KBM-7 (cell line): ENCODE measurements at regions not wholly inside any gene's neighbourhood (a gene's known extent, or its start where the extent isn't known, plus 50 kb on each side); places are given as distances from the start of the nearest gene placed in this dataset.
"Not testable (repeated sequence)": the region's sequence is repeated elsewhere in the genome, so short reads cannot be mapped to it uniquely, and the experiment has no call there.

Source experiments
- DNase-seq: peaks from one replicate; pipeline ENCODE4 v3.0.0-alpha.2; 2015
- in situ Hi-C: fragments of 300-500 bp; cut with MboI; formaldehyde crosslinking; loops from 2 replicates; pipeline ENCODE4 v1.14.3; 2020; ENCODE audit warnings: low sequenced_read_pairs, low pct_unique_long_range_greater_than_20kb, mixed read lengths

DNA sequence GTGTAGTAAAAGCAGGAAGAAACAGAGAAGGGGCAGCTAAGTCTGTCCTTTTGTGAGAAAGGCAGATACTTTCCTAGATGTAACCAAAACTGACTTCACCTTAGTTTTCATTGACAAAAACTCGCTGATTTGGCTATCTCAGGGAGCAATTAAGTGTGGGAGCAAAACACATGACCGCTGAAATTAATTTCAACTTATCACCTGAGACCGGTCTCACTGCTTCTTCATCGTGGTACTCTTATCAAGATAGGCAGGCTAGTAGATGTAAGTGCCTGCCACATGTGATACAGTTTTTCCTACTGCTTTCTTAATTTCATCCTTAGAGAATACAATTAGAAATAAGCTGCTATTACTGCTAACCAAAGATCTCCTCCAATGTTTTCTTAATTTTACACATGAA is 168.7 kb downstream of the KBTBD2 start:
- DNase-seq, in situ Hi-C loops: not testable (repeated sequence)

DNA sequence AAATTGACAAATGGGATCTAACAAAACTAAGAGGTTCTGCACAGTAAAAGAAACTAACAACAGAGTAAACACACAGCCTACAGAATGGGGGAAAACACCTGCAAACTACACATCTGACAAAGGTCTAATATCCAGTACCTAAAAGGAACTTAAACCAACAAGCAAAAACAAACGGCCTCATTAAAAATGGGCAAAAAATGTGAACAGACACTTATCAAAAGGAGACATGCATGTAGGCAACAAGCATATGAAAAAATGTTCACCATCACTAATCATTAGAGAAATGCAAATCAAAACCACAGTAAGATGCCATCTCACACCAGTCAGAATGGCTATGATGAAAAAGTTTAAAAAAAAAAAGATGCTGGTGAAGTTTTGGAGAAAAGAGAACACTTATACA is 197.4 kb downstream of the KBTBD2 start:
- DNase-seq = no peak
- in situ Hi-C loops = no loop called here

DNA sequence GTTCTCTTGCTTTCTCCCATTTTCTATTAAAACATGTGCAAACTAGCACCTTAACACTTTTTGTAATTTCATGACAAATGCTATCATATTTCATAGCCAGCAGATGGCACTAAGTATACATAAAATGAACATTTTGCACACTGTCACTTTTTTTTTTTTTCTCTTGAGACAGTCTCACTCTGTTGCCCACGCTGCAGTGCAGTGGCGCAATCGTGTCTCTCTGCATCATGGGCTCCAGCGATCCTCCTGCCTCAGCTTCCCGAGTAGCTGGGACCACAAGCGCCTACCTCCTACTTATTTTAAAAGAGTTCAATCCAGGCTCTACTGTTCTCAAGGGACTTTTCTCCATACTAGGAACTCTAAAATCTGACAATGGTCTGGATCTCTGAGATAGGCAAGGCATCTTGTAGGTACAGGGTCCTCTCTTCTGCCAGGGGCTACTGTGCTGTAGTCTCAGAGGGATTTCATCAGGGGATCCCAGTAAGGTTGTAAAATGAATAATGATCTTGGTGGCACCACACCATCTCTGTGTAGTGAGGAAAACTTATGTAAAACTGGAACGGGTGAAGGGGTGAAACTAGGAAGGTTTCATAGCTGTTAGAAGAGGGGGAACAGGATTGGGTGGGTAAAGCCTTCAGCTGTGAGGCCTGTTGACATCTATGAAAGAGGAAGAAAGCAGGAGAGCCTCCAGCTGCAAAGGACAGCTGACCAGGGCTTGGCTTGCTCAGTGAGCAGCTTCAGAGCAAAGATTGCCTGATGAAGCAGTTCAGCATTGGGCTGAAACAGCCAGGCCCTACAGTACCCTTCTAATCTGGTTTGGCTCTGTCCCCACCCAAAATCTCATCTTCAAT is 196.9 kb downstream of the AVL9 start:
- DNase-seq = peak; percentile 74
- in situ Hi-C loops = not testable (repeated sequence)

DNA sequence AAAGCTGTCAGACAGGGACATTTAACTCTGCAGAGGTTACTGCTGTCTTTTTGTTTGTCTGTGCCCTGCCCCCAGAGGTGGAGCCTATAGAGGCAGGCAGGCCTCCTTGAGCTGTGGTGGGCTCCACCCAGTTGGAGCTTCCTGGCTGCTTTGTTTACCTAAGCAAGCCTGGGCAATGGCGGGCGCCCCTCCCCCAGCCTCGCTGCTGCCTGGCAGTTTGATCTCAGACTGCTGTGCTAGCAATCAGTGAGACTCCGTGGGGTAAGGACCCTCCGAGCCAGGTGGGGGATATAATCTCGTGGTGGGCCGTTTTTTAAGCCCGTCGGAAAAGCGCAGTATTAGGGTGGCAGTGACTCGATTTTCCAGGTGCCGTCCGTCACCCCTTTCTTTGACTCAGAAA is 192.8 kb downstream of the AVL9 start:
- in situ Hi-C loops, DNase-seq: not testable (repeated sequence)

DNA sequence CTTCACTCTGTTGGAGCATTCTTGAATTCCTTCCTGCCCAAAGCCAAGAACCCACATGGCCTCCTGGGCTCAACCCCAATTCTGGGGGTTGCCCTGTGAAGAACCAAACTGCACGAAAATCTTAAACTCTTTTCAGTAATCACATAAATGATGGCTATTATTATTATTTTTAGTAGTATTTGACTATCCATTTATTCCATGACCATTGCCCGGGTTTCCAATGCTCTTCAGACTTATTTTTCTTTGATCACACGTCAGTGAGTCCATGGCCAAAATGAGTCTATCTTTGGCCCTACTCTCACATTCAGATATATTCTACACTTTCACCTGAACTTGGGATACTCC is 185.9 kb downstream of the AVL9 start:
- no peak for DNase-seq
- in situ Hi-C loops = no loop called here

DNA sequence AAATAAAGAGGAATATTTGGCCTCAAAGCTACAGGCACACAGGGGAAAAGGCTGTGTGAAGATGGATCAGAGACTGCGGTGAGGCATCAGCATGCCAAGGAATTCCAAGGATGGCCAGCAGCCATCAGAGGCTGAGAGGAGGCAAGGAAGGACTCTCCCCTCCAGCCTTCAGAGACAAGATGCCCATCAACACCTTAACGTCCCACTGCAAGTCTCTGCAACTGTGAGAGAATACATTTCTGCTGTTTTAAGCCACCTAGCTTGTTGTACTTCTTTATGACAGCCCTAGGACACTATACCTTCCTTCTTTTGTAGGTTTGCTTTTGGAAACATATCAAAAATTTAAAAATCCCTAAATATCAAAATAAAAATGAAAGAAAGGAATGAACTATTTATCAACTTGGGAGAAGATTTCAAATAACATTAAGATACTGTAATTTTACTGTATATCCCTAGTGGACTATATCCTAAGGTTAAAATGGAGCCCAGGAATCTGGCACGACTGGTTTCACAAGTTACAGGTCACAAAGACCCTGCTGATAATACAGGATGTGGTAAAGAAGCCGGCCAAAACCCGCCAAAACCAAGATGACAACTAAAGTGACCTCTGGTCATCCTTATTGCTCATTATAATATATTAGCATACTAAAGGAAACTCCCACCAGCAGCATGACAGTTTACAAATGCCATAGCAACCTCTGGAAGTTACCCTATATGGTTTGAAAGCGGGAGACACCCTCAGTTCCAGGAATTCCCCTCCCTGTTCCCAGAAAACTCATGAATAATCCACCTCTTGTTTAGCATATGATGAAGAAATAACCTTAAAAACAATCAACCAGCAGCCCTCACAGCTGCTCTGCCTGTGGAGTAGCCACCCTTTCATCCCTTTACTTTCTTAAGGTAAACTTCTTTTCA is 185.2 kb downstream of the AVL9 start:
- in situ Hi-C loops = no loop called here
- DNase-seq = no peak

DNA sequence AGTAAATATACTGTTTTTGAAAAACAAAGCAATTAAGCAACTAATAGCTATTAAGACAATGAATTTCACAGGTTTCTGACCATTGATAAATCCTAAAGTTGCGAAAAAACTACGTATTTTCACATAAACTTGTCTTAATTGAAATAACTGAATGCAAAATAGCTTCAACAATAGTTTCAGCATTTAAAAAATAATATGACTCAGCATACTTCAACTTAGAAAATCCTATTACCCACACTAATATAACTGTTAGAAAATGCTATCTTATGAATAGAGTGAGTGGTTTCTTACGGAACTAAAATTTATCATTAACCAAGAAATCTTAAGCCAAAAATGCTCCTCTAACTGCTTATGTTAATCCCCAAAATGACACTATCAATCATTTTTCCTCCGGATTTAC is 183.9 kb downstream of the AVL9 start:
- in situ Hi-C loops = no loop called here
- DNase-seq = no peak

DNA sequence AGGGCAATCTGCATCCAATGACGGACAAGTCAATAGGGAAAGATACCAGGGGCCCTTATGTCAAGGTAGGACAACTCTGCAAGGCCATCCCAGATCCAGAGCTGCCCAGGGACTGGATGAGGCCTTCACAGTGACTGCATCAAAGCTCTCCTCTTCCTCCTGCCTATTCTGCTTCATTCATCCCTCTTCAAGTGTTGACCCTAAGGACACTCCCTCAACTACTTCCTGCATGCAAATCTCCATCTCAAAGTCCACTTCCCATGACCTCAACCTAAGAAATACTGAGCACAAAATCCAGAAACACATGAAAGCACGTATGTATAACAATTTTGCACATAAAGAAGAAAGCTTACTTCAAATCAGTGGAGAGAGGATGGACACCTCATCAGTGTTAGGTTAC is 182.3 kb downstream of the AVL9 start:
- in situ Hi-C loops = no loop called here

DNA sequence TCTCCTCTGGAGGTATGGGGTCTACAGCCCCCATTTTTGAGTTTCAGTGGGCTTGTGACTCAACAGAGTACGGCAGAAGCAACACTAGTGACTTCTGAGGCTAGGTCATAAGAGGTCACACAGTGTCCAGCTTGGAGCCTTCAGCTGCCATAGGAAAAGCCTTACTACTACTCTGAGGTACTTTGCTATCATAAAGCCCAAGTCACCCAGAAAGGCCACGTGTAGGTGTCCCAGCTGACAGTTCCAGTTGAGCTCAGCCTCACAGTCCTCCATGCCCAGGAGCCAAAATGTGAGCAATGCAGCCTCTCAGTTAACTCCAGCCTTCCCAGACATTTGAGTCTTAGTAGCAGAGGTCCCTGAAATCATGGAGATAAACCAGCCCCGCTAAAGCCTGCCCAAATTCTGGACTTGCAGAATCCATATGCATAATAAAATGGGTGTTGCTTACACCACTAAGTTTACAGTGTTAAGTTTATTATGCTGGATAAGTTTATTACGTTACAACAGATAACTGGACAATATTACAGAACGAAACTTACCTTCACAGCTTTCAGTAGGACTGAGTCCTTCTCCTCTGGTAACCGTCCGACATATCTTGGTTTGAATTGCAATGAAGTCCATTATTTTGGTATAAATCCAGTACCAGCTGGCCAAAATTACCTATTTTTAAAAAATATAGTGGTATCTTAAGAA is 181.1 kb downstream of the AVL9 start:
- no peak for DNase-seq
- in situ Hi-C loops = no loop called here

More for the DNA sequence above, 182.3 kb downstream of the AVL9 start:
- DNase-seq = no peak

DNA sequence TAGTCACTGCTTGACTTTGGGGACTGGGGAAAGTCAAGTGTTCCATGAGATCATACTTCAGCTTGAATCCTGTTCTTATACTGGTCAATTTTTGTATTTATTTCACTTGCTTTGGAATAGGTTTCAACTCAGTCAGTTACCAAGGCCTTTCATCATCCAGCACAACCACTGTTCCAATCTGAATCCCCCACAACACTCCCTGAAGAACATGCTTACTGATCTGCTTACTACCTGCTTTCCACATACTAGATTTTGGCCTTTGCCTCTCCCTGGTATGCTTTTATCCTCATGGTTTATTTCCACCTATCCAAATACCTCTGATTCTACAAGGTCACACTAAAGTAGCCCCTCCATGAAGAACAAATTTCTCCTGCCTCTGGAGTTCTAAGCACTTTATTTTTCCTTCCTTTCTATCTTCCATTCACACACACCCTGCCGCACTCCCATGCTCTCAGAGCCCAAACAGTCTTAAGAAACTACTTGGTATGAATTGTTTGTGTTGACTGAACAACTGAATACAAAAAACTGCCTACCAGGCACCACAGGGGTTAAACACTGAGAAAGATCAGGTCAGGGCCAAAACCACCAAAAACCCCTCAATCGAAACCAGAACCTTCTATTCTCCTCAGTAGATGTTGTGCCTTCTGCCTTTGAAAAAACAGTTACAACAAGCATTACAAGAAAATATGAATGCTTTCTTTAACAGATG is 178.1 kb downstream of the AVL9 start:
- in situ Hi-C loops = no loop called here
- DNase-seq = no peak

DNA sequence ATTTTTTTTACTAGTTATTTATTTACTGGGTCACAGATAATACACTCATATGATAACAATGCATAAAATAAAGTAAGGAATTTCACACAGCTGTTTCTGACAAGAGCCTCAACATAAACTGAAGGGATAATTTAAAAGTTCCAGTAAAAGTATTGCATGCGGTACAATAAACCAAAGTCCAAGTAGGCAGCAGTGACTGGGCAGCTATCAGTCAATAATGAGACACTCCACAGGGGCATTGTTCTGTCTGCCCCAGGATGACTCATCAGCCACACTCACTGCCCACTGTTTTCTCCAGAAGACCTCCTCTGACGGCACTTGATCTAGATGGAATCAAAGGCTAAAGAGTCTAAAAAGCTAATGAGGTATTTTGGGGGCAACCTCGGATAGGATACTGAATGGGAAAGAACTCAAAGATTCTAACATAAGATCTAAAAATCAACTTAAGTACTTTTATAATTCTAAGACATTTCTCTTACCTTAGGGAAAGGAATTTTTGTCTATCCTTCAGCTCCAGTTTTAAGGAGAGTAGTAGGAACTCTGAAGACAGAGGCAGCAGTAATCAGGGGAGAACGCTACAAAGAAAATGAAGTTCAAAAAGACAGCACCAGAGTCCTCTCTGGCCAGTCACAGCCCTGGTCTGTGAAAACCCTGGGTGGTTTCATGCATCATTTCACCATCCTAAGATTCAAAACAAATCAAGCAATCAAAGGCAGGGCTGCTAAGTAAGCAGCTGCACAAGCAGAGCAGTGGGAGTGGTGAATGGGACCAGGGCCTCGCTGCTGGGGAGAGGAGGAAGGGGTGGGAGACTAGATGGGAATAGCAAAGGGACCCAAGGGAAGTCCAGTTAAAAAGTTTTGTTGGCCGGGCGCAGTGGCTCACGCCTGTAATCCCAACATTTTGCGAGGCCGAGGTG is 175.1 kb downstream of the AVL9 start:
- in situ Hi-C loops = no loop called here

DNA sequence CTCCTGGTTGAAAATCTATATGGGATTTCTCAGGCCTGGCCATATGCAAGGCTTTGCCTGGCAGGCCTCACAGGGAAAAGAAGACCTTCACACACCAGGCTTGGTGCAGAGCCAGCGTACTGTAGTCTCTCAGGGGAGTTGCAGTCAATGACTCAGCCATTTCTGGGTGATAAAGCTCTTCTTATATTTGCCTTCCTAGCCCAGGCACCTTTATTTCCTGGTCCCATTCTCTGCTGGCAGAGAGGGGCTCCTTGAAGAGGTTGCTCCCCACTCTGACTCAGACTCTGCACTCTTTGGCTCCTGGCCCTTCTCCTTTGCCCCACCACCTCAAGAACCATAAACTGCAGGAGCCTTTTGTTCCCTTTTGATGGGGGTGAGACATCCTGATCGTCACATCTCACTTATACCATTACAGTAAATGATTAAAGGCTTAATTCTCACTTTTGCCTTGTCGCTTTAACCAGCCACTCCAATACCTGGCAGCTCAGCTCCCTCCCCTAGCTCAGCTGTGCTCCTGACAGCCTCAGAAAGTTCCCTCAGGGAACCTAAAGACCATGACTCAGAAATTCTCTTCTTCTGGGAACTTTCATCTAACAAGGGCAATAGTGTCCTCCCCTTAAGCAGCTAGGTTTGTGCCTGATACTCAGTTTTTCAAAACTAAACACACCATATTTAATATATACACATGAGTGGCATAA is 174.0 kb downstream of the AVL9 start:
- in situ Hi-C loops, DNase-seq: not testable (repeated sequence)

More for the DNA sequence above, 175.1 kb downstream of the AVL9 start:
- no peak for DNase-seq

DNA sequence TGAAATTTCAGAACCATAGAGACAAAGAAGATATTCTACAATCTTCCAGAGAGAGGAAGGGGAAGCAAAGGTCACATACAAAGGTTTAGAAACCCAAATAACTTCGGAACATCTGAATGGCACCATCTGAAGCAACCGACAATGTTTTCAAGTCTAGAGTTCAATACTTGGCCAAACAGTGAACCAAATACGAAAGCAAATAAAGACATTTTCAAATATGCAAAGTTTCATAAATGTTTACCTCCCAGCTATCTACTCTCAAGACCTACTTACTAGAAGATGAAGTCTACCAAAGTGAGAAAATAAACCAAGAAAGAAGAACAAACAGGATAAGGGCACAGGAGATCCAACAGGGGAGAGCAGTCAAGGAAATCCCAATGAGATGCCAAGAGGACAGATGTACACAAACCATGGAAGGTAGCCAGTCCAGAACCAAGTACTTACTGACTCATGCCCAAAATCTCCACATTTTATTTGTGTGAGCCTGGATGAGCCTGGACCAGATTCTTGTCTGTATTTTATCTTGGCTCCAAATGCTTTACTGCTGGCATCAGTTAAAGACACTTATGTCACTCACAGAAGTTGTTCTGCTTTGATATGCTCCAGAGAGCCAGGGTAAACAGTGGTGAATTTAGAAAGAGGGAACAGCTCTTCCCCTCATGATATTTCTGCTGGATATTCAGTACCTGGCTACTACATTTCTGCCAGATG is 173.3 kb downstream of the AVL9 start:
- DNase-seq, in situ Hi-C loops: not testable (repeated sequence)

DNA sequence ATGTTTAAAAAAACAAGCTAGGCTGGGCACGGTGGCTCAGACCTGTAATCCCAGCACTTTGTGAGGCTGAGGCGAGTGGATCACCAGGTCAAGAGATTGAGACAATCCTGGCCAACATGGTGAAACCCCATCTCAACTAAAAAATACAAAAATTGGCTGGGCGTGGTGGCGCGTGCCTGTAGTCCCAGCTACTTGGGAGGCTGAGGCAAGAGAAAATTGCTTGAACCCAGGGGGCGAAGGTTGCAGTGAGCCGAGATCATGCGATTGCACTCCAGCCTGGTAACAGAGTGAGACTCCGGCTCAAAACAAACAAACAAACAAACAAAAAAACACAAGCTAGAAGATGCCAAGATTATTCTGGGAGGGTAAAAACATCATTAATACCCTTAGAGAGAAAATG is 172.3 kb downstream of the AVL9 start:
- DNase-seq, in situ Hi-C loops: not testable (repeated sequence)

DNA sequence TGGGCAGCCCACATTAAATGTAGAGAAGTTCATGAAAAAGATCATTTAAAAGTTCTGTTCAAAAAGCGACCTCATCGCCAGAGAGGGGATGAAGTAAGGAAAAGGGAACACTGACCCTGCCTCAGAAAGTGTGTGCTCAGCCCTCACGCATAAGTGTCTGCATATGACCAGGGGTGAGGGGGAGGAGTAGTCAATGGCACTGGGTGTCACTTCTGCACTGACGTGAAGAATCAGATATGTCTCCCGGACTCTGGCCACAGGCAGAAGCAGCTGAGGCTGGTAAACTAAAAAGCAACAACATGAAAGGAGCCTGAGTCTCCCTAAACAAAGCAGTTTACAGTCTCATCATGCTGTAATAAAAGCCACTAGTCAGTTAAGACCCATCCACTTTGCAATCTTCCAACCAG is 168.5 kb downstream of the AVL9 start:
- in situ Hi-C loops, DNase-seq: not testable (repeated sequence)

DNA sequence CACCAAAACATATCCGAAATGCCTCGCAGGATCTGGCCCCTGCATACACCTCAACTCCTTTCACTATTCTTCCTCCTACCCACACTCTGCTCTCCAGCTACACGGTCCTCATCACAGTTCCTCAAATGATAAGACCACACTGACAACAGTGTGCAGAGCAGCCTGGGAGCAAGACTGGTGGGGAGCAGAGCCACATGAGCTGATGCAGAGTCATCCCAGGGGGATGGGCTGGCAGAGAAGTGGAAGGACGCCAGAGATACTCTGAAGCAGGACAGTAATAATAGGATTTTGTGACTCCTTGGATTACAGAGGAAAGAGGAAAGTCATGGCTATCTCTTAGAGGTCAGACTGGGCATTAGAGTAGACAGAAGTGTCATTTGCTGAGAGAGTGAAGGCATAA is 167.2 kb downstream of the AVL9 start:
- peak; percentile 11 for DNase-seq
- in situ Hi-C loops = not testable (repeated sequence)

DNA sequence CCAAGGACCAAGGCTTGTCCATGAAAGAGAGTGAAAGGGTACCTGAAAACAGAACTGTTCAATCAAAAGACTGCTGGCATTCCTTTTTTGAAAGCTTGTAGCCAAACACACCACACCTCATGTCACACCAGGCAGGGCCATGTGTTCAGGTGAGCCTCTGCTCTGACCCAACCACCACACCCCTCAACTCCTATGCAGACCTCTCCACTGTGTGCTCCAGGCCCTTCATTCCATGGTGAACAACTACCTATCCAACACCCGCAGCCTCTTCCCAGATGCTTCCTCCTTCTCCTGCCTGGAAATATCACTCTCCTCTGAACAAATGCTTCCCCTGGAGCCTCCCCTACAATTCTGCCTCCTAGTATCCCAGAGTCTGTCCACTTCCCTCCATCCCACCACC is 166.6 kb downstream of the AVL9 start:
- DNase-seq = no peak
- in situ Hi-C loops = no loop called here
